A673 (cell line): ENCODE measurements at regions not wholly inside any gene's neighbourhood (a gene's known extent, or its start where the extent isn't known, plus 50 kb on each side); places are given as distances from the start of the nearest gene placed in this dataset.
A peak's percentile ranks its signal among the peaks of the same experiment; 100 is the strongest.

ENCODE experiments used
- BruUV-seq: library from RNA; stranded (reverse); fragments of 400-500 nt; replicated peaks from 2 replicates; lab custom pipeline; 2021; lab: Mats Ljungman, UMichigan
- CTCF ChIA-PET: fragments of 300-600 bp; sonication (Branson Sonifier 250); formaldehyde crosslinking; loops from one replicate; lab custom pipeline; 2022; ENCODE audit warnings: antibody characterized with exemption; lab: Charles Lee
- POLR2A ChIA-PET: fragments of 300-600 bp; sonication (Branson Sonifier 250); formaldehyde crosslinking; loops from one replicate; lab custom pipeline; 2022; ENCODE audit warnings: antibody characterized with exemption; ENCODE audit not compliant: low non-redundant PET; lab: Charles Lee
- DNase-seq: peaks from one replicate; pipeline ENCODE4 v3.0.0-alpha.2; 2015; ENCODE audit warnings: low spot score
- H3K27ac ChIP-seq: fragments of 200-600 bp; sonication (generic); 2 replicates; pipeline ENCODE4 v1.5.1; 2016; ENCODE audit warnings: mixed run types, low read depth, mild to moderate bottlenecking, mixed read lengths, antibody characterized with exemption, low read length; ENCODE audit not compliant: poor library complexity, severe bottlenecking
- H3K27me3 ChIP-seq: fragments of 200-600 bp; sonication (generic); replicated peaks from 2 replicates; pipeline ENCODE4 v1.6.1; 2017; ENCODE audit warnings: mixed run types, low read depth, mild to moderate bottlenecking, mixed read lengths, antibody characterized with exemption, low read length; ENCODE audit not compliant: insufficient read depth, poor library complexity
- H3K36me3 ChIP-seq: fragments of 200-600 bp; sonication (generic); 2 replicates; pipeline ENCODE4 v1.6.1; 2016; ENCODE audit warnings: mixed run types, mild to moderate bottlenecking, mixed read lengths, antibody characterized with exemption, low read length; ENCODE audit not compliant: insufficient read depth, poor library complexity, severe bottlenecking
- H3K4me1 ChIP-seq: fragments of 200-600 bp; sonication (generic); 2 replicates; pipeline ENCODE4 v1.6.1; 2017; ENCODE audit warnings: mixed run types, mild to moderate bottlenecking, mixed read lengths, antibody characterized with exemption, low read length; ENCODE audit not compliant: insufficient read depth, poor library complexity, severe bottlenecking
- H3K4me3 ChIP-seq: fragments of 200-600 bp; sonication (generic); 2 replicates; pipeline ENCODE4 v1.5.1; 2016; ENCODE audit warnings: low read depth, mixed run types, mild to moderate bottlenecking, mixed read lengths, low read length; ENCODE audit not compliant: poor library complexity, severe bottlenecking
- H3K9me3 ChIP-seq: fragments of 200-600 bp; sonication (generic); 2 replicates; pipeline ENCODE4 v1.6.1; 2016; ENCODE audit warnings: mixed run types, low read depth, mild to moderate bottlenecking, mixed read lengths, antibody characterized with exemption, low read length; ENCODE audit not compliant: poor library complexity, severe bottlenecking
- CTCF ChIP-seq: fragments of 300-800, 200-600 bp; sonication (generic); conservative IDR thresholded peaks from 2 replicates; pipeline ENCODE4 v1.5.1; 2017; ENCODE audit warnings: low read depth, mild to moderate bottlenecking, antibody characterized with exemption, low read length, moderate library complexity, mixed read lengths
- EZH2 ChIP-seq: fragments of 200-600 bp; sonication (generic); IDR thresholded peaks from 2 replicates; pipeline ENCODE4 v1.6.1; 2017; ENCODE audit warnings: borderline replicate concordance, low read depth, mild to moderate bottlenecking, mixed read lengths, antibody characterized with exemption, low read length; ENCODE audit not compliant: poor library complexity, severe bottlenecking
- intact Hi-C: fragments of 100-400 bp; cut with micrococcal nuclease; formaldehyde crosslinking; loops from one replicate; pipeline ENCODE4 v1.10.0; 2022; ENCODE audit not compliant: unreplicated experiment

DNA sequence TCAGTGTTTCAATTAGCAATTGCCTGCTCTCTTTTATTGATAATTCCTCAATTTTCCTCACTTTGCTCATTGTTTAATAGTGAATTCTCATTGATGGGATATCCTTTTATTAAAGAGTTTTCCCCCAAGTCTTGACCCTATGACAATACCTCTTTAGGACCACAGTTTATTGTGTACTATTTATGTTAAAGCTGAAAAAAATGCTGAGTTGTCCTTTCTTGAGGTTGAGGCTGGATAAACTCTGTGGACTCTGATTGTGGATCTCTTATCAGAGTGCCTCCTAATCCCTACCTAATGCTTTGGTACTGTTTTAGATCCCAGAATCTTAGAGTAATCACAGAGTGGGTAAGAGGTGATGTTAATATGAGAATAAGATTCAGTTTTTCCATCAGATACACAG is 416.3 kb upstream of the GBE1 start:
- BruUV-seq = no TSS peak
- Histone ChIP-seq H3K36me3 (no peaks in the 10 kb centered on the region), H3K27me3 (no peaks in the 10 kb centered on the region), H3K27ac (no peak overlapping the region), H3K4me1 (no peaks in the 10 kb centered on the region), H3K4me3 (no peak overlapping the region), H3K9me3 (no peaks in the 10 kb centered on the region)
- intact Hi-C loops = no loop called here
- TF ChIP-seq CTCF = no peak
- no peak for TF ChIP-seq EZH2
- DNase-seq = no peak
- ChIA-PET CTCF (no interaction called here), POLR2A (no interaction called here)

GRCh38 chr3:82165266-82165665 is 403.8 kb upstream of the GBE1 start:
- intact Hi-C loops = no loop called here
- CTCF ChIA-PET = no interaction called here
- TF ChIP-seq EZH2 (no peak), CTCF (no peak)

DNA sequence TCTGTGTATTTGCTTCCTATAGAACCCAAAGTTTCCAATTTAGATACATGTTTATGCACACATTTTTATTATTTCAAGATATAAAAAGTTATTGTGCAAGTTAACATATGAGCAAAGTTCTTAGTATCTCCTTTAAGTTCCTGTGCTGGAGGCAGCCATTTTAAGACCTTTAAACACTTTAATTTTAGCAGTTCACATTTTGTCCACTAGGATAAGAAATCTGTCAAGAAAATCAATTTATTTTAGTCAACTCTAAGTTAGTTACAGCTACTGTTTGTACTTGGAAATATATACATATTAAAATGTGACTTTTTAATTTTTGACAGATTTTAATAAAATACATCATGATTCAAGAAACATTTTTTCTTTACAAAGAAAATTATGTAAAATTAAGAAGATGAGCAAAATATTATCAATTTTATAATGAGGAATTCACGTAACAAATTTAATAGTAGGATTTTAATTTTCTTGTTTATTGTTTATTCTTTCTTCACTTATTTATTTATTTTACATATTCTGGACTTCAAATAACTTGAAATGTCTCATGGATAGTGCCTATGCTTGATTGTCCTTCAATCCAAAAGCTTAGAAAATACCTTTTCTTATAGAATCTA is 402.6 kb upstream of the GBE1 start:
- ChIA-PET CTCF (no interaction called here), POLR2A (no interaction called here)
- Histone ChIP-seq H3K9me3 (no peaks in the 10 kb centered on the region), H3K27me3 (no peaks in the 10 kb centered on the region), H3K36me3 (no peaks in the 10 kb centered on the region), H3K27ac (no peak overlapping the region), H3K4me3 (no peak overlapping the region), H3K4me1 (peaks cover 4% of the 10 kb centered on the region)
- intact Hi-C loops = no loop called here
- DNase-seq = peak; percentile 42
- TF ChIP-seq EZH2 (no peak), CTCF (peak; percentile 38; the same call in 1 of the 2 replicates)
- BruUV-seq = no TSS peak

More at GRCh38 chr3:82165266-82165665, 403.8 kb upstream of the GBE1 start:
- Histone ChIP-seq H3K9me3 (no peaks in the 10 kb centered on the region), H3K4me1 (peaks cover 4% of the 10 kb centered on the region), H3K4me3 (no peak overlapping the region), H3K36me3 (no peaks in the 10 kb centered on the region), H3K27ac (no peak overlapping the region), H3K27me3 (no peaks in the 10 kb centered on the region)
- POLR2A ChIA-PET = no interaction called here
- peak; percentile 22 for DNase-seq
- BruUV-seq = no TSS peak
